Gastrocnemius medialis (tissue), 4 donors: ENCODE measurements at regions not wholly inside any gene's neighbourhood (a gene's known extent, or its start where the extent isn't known, plus 50 kb on each side); places are given as distances from the start of the nearest gene placed in this dataset.
"Not testable (repeated sequence)": the region's sequence is repeated elsewhere in the genome, so short reads cannot be mapped to it uniquely, and the experiment has no call there.

Source experiments
- ATAC-seq, 2 donors: fragments of 150-250 bp; one replicate each; pipeline ENCODE4 v1.9.1; 2016
- DNase-seq, 2 donors: peaks; one replicate each; pipeline ENCODE4 v3.0.0-alpha.2; 2019
- H3K27ac ChIP-seq, 4 donors: fragments of 200-600 bp; sonication (generic); 1 replicate in 1 of 4; 2 replicates in 3 of 4; pipeline ENCODE4 v1.5.1; 2016 to 2018; ENCODE audit warnings: mild to moderate bottlenecking in 2 of 4, moderate library complexity in 1 of 4
- H3K27me3 ChIP-seq, 3 donors: fragments of 200-600 bp; sonication (generic) in 2 of 3; 1 replicate in 1 of 3; 2 replicates in 2 of 3; pipeline versions ENCODE4 v1.5.1 to v1.6.0; 2016 to 2019; ENCODE audit warnings: mild to moderate bottlenecking in 1 of 3, moderate library complexity in 1 of 3
- H3K36me3 ChIP-seq, 2 donors: fragments of 200-600 bp; sonication (generic) in 1 of 2; one replicate each; pipeline ENCODE4 v1.5.1; 2017 to 2018
- H3K4me1 ChIP-seq, 2 donors: fragments of 200-600 bp; sonication (generic) in 1 of 2; one replicate each; pipeline ENCODE4 v1.5.1; 2016 to 2017; ENCODE audit warnings: mild to moderate bottlenecking in 2 of 2
- H3K4me3 ChIP-seq, 4 donors: fragments of 200-600 bp; sonication (generic) in 3 of 4; 1 replicate in 1 of 4; 2 replicates in 3 of 4; pipeline ENCODE4 v1.5.1; 2016 to 2019; ENCODE audit warnings: mild to moderate bottlenecking in 2 of 4
- H3K9me3 ChIP-seq, 3 donors: fragments of 200-600 bp; sonication (generic) in 2 of 3; 1 replicate in 1 of 3; 2 replicates in 2 of 3; pipeline ENCODE4 v1.5.1; 2016 to 2019
- POLR2A ChIP-seq, 2 donors: fragments of 450-650 bp; IDR thresholded peaks; one replicate each; pipeline ENCODE4 v1.6.1; 2017; ENCODE audit warnings: antibody characterized with exemption in 2 of 2, mild to moderate bottlenecking in 2 of 2, moderate library complexity in 2 of 2
- in situ Hi-C, 4 donors: fragments of 200-750 bp; cut with MboI; loops; one replicate each; pipeline versions ENCODE4 v1.15.0 to v1.8.0; 2017; ENCODE audit warnings: low sequenced_read_pairs in 4 of 4
- intact Hi-C: fragments of 100-400 bp; cut with DNase I; formaldehyde crosslinking; loops from one replicate; pipeline ENCODE4 v1.15.1; 2023; ENCODE audit warnings: low total_unique reads
- TF ChIP-seq, protein P1 (sequence below), 5 experiments: fragments of 450-650 bp in 3 of 5; fragments of 200-600 bp in 2 of 5; sonication (generic) in 2 of 5; IDR thresholded peaks in 4 of 5; conservative IDR thresholded peaks in 1 of 5; 1 replicate in 4 of 5; 2 replicates in 1 of 5; pipeline ENCODE4 v1.5.1; 2016 to 2019; ENCODE audit warnings: antibody characterized with exemption in 5 of 5, mild to moderate bottlenecking in 3 of 5, moderate library complexity in 3 of 5

DNA sequence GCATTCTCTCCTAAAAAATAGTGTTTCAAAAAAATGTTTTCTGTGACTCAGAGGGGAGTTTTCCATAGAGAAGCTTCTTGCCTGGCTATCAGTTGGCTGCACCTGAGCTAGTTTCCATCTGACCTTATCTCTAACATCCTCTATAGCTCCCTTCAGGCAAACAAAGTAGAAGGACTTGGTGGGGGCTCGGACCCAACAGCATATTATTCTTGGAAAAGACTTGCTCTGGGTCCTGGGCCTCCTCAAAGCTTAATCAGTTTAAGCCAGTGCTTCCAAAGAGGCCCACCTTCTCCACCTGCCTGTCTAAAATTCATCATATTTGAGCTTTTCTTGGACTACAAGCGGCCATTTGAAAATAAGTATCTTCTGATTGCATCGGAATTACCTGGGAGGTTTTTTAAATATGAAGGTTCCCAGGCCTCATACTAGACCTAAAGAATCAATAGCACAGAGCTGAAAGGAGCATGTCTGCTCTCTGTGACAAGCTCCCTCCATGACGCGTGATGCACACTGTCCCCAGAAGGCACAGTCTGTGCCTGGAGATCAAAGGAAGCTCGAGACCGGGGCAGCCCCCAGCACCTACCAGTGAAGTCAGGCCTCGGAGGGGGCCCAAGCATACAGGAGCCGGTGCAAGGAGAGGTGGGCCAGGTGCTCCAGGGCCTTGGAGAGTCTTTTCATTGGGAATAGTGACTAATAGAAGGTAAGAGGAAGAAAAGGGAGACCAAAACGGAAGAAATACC lies 80.6 kb upstream of the HIVEP1 start:
- no peaks in the 10 kb centered on the region for H3K9me3 ChIP-seq
- no peaks in the 10 kb centered on the region for H3K36me3 ChIP-seq
- H3K27me3 ChIP-seq: no peaks in the 10 kb centered on the region
- DNase-seq (no peak), ATAC-seq (no peak)
- intact Hi-C loops (no loop called here), in situ Hi-C loops (no loop called here)
- no peaks in the 10 kb centered on the region for H3K4me1 ChIP-seq
- TF ChIP-seq POLR2A (IDR thresholded peaks at IDR 0.05): no peak
- TF ChIP-seq, protein P1, sequence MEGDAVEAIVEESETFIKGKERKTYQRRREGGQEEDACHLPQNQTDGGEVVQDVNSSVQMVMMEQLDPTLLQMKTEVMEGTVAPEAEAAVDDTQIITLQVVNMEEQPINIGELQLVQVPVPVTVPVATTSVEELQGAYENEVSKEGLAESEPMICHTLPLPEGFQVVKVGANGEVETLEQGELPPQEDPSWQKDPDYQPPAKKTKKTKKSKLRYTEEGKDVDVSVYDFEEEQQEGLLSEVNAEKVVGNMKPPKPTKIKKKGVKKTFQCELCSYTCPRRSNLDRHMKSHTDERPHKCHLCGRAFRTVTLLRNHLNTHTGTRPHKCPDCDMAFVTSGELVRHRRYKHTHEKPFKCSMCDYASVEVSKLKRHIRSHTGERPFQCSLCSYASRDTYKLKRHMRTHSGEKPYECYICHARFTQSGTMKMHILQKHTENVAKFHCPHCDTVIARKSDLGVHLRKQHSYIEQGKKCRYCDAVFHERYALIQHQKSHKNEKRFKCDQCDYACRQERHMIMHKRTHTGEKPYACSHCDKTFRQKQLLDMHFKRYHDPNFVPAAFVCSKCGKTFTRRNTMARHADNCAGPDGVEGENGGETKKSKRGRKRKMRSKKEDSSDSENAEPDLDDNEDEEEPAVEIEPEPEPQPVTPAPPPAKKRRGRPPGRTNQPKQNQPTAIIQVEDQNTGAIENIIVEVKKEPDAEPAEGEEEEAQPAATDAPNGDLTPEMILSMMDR (IDR thresholded peaks at IDR 0.05 in 4 of 5, conservative IDR thresholded peaks at IDR 0.05 in 1 of 5): no peak
- H3K27ac ChIP-seq: no peak overlapping the region
- H3K4me3 ChIP-seq: no peak overlapping the region

DNA sequence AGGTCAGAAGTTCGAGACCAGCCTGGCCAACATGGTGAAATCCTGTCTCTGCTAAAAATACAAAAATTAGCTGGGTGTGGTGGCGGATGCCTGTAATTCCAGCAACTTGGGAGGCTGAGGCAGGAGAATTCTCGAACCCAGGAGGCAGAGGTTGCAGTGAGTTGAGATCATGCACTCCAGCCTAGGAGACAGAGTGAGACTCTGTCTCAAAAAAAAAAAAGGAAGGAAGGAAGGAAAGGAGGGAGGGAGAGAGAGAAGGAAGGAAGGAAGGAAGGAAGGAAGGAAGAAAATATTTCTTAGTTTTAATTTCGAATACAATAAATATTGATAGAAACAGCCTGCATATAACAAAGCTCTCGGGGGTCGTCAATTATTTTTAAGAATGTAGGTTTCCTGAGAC lies 81.3 kb upstream of the HIVEP1 start:
- H3K4me3 ChIP-seq, H3K27me3 ChIP-seq, DNase-seq, ATAC-seq, in situ Hi-C loops, H3K36me3 ChIP-seq, intact Hi-C loops, H3K9me3 ChIP-seq, H3K4me1 ChIP-seq, H3K27ac ChIP-seq: not testable (repeated sequence)

DNA sequence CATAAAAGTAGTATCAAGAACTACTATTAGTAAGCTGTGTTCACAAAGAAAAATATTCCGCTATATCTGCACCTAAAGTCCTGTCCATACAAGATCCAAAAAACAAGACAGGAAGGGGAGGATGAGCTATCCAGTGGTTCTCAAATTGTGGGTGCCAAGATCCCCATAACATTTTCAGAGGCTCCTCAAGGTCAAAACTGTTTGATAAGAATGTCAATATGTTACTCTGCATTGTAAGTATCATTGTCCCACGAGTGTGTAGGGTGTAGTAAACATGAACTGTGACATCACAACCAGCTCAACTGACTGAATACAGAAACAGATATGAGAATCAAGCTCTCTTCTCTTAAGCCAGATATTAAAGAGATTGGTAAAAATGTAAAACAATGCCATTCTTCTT lies 81.9 kb upstream of the HIVEP1 start:
- Histone ChIP-seq H3K27me3 (no peaks in the 10 kb centered on the region), H3K4me3 (no peak overlapping the region)
- no peak for ATAC-seq

DNA sequence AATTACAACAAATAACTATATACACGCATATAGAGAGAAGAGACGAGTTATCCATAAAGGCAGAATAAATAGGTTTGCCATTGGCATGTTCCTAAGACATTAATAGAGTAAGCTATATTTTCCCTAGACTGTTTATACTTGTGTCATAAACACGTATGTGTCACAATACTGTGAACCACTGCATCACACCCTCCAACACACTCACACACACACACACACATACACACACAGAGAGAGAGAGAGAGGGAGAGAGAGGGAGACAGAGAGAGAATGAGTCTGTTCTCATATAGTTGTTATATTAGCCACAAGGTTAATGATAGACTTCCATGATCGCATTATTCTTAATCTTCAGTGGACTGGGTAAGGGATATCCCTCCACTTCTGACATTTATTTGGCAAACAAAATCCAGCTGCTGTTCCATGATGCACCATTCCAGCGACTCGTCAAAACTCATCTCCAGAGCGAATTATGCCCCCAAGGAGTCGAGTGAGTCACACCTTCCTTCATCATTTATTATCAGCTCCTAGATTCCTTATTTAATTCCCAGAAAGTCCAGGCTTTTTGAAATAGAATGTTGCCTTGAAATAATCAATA lies 82.8 kb upstream of the HIVEP1 start:
- no peak overlapping the region for H3K4me3 ChIP-seq
- in situ Hi-C loops: no loop called here
- H3K4me1 ChIP-seq: no peaks in the 10 kb centered on the region
- DNase-seq: no peak
- TF ChIP-seq, protein P1 (IDR thresholded peaks at IDR 0.05 in 4 of 5, conservative IDR thresholded peaks at IDR 0.05 in 1 of 5): no peak
- no peak for TF ChIP-seq POLR2A (IDR thresholded peaks at IDR 0.05)
- H3K27ac ChIP-seq: no peak overlapping the region
- H3K27me3 ChIP-seq: no peaks in the 10 kb centered on the region
- no peaks in the 10 kb centered on the region for H3K36me3 ChIP-seq
- intact Hi-C loops: loop anchor here (5.0 kb wide), 1 partner anchor 463 kb away; no protein-coding TSS in a partner anchor
- no peak for ATAC-seq
- H3K9me3 ChIP-seq: no peaks in the 10 kb centered on the region

More for the DNA sequence above, 81.9 kb upstream of the HIVEP1 start:
- Histone ChIP-seq H3K27ac (no peak overlapping the region), H3K9me3 (no peaks in the 10 kb centered on the region), H3K36me3 (no peaks in the 10 kb centered on the region), H3K4me1 (no peaks in the 10 kb centered on the region)
- in situ Hi-C loops: no loop called here
- no peak for TF ChIP-seq POLR2A (IDR thresholded peaks at IDR 0.05)
- TF ChIP-seq, protein P1 (IDR thresholded peaks at IDR 0.05 in 4 of 5, conservative IDR thresholded peaks at IDR 0.05 in 1 of 5): no peak
- no peak for DNase-seq
- intact Hi-C loops: no loop called here

DNA sequence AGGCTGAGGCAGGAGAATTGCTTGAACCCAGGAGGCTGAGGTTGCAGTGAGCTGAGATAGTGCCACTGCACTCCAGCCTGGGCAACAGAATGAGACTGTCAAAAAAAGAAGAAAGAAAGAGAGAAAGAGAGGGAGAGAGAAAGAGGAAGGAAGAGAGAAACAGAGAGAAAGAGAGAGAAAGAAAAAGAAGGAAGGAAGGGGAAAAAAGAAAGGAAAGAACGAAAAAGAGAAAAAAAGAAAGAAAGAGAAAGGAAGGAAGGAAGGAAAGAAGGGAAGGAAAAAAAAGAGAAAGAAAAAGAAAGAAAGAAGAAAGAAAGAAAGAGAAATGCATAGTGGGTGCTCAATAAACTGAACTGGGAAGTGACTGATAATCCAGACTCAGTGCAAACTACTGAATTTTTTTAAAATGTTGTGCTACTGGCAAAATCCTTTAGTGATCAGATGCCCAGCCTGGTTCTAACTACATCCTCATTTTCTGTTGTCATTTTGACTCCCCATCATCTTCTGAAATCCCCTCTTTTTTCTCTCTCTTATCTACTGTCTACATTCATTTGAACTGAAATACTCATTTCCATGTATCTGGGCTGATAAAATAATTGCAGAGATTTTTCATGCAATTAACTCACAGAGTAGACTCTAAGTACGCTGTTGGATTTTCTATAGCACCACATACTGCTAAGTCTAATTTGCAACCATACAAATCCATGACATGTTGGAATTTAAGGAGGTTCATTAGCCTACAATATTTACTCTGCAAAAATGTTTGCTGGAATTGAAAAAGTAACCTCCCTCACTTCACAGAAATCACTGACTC lies 85.3 kb upstream of the HIVEP1 start:
- in situ Hi-C loops (no loop called here), intact Hi-C loops (loop anchor here (5.0 kb wide), 1 partner anchor 466 kb away; no protein-coding TSS in a partner anchor)
- no peaks in the 10 kb centered on the region for H3K36me3 ChIP-seq
- no peak overlapping the region for H3K27ac ChIP-seq
- ATAC-seq: no peak
- no peak overlapping the region for H3K4me3 ChIP-seq
- no peaks in the 10 kb centered on the region for H3K4me1 ChIP-seq
- TF ChIP-seq, protein P1 (IDR thresholded peaks at IDR 0.05 in 4 of 5, conservative IDR thresholded peaks at IDR 0.05 in 1 of 5): no peak
- TF ChIP-seq POLR2A (IDR thresholded peaks at IDR 0.05): no peak
- H3K9me3 ChIP-seq: no peaks in the 10 kb centered on the region
- no peak for DNase-seq
- no peaks in the 10 kb centered on the region for H3K27me3 ChIP-seq
